ENCODE measurements at regions not wholly inside any gene's neighbourhood (a gene's known extent, or its start where the extent isn't known, plus 50 kb on each side); places are given as distances from the start of the nearest gene placed in this dataset.

- TF ChIP-seq CHD7 (IDR thresholded peaks at IDR 0.05; ENCODE audit: insufficient replicate concordance, low read length) (no peak), SP2 (IDR thresholded peaks at IDR 0.05; ENCODE audit: low read length) (no peak)
Measured at GRCh38 chr15:95352631-95353187, 977.8 kb upstream of the NR2F2 start (continued).

Data from H1 (cell line).